Neuronal stem cell (in vitro differentiated cells): ENCODE measurements at regions not wholly inside any gene's neighbourhood (a gene's known extent, or its start where the extent isn't known, plus 50 kb on each side); places are given as distances from the start of the nearest gene placed in this dataset.

ENCODE experiments used
- DNase-seq: peaks from one replicate; pipeline ENCODE4 v3.0.0-alpha.2; 2013; ENCODE audit warnings: low spot score
- H2AFZ ChIP-seq: one replicate; pipeline ENCODE4 v1.6.1; 2013; ENCODE audit warnings: mild to moderate bottlenecking, low read length, inconsistent platforms
- H2AK5ac ChIP-seq: 2 replicates; pipeline ENCODE4 v1.6.1; 2013; ENCODE audit warnings: low read depth, mild to moderate bottlenecking, inconsistent platforms, low read length, moderate library complexity, mixed read lengths
- H2BK120ac ChIP-seq: 2 replicates; pipeline ENCODE4 v1.6.1; 2013; ENCODE audit warnings: low read depth, mild to moderate bottlenecking, inconsistent platforms, low read length, moderate library complexity, mixed read lengths
- H2BK12ac ChIP-seq: one replicate; pipeline ENCODE4 v1.6.1; 2013; ENCODE audit warnings: low read length, inconsistent platforms
- H2BK15ac ChIP-seq: 2 replicates; pipeline ENCODE4 v1.6.1; 2013; ENCODE audit warnings: mild to moderate bottlenecking, low read length, inconsistent platforms, mixed read lengths
- H2BK5ac ChIP-seq: one replicate; pipeline ENCODE4 v1.6.1; 2013; ENCODE audit warnings: inconsistent platforms, mild to moderate bottlenecking, low read length, moderate library complexity
- H3K14ac ChIP-seq: one replicate; pipeline ENCODE4 v1.6.1; 2013; ENCODE audit warnings: low read length, inconsistent platforms
- H3K18ac ChIP-seq: 2 replicates; pipeline ENCODE4 v1.6.1; 2013; ENCODE audit warnings: low read length, inconsistent platforms
- H3K23ac ChIP-seq: 2 replicates; pipeline ENCODE4 v1.6.1; 2013; ENCODE audit warnings: low read depth, mild to moderate bottlenecking, mixed read lengths, low read length, inconsistent platforms; ENCODE audit not compliant: poor library complexity
- H3K27ac ChIP-seq: replicated peaks from 3 replicates; pipeline ENCODE4 v1.5.1; 2013; ENCODE audit warnings: low read length, inconsistent platforms
- H3K27me3 ChIP-seq, 3 experiments: 2 replicates each; pipeline ENCODE4 v1.6.1; 2013; ENCODE audit warnings: low read length in 3 of 3, mild to moderate bottlenecking in 2 of 3, inconsistent platforms in 1 of 3, low read depth in 1 of 3, mixed read lengths in 1 of 3, moderate library complexity in 1 of 3; ENCODE audit not compliant: control insufficient read depth in 3 of 3, insufficient read depth in 3 of 3
- H3K36me3 ChIP-seq, 2 donors: replicated peaks in 1 of 2; 2 replicates each; pipeline ENCODE4 v1.6.1; 2013; ENCODE audit warnings: low read length in 2 of 2; ENCODE audit not compliant: control insufficient read depth in 2 of 2, insufficient read depth in 2 of 2
- H3K4ac ChIP-seq: 2 replicates; pipeline ENCODE4 v1.6.1; 2013; ENCODE audit warnings: inconsistent platforms, mild to moderate bottlenecking, low read length, moderate library complexity
- H3K4me1 ChIP-seq, 2 donors: 1 replicate in 1 of 2; 2 replicates in 1 of 2; pipeline ENCODE4 v1.6.1; 2013; ENCODE audit warnings: low read length in 2 of 2, low read depth in 1 of 2; ENCODE audit not compliant: control insufficient read depth in 2 of 2, insufficient read depth in 1 of 2
- H3K4me2 ChIP-seq: one replicate; pipeline ENCODE4 v1.6.1; 2013; ENCODE audit warnings: mild to moderate bottlenecking, low read length, inconsistent platforms; ENCODE audit not compliant: insufficient read depth, poor library complexity, severe bottlenecking
- H3K4me3 ChIP-seq, 2 donors: 2 replicates each; pipeline ENCODE4 v1.5.1; 2013; ENCODE audit warnings: low read length in 2 of 2, mild to moderate bottlenecking in 2 of 2, inconsistent platforms in 1 of 2, moderate library complexity in 1 of 2
- H3K79me1 ChIP-seq: one replicate; pipeline ENCODE4 v1.6.1; 2013; ENCODE audit warnings: low read depth, mild to moderate bottlenecking, inconsistent platforms, low read length, moderate library complexity
- H3K9ac ChIP-seq: one replicate; pipeline ENCODE4 v1.6.1; 2013; ENCODE audit warnings: mild to moderate bottlenecking, low read depth, low read length, inconsistent platforms; ENCODE audit not compliant: poor library complexity
- H3K9me3 ChIP-seq, 2 donors: replicated peaks in 1 of 2; 2 replicates each; pipeline versions ENCODE3 to v1.6.1; 2013; ENCODE audit warnings: low read length in 2 of 2, mild to moderate bottlenecking in 2 of 2, inconsistent platforms in 1 of 2, low read depth in 1 of 2, mixed read lengths in 1 of 2, moderate library complexity in 1 of 2; ENCODE audit not compliant: control insufficient read depth in 2 of 2, insufficient read depth in 1 of 2
- H4K8ac ChIP-seq: one replicate; pipeline ENCODE4 v1.6.1; 2013; ENCODE audit warnings: low read depth, mild to moderate bottlenecking, inconsistent platforms, low read length, moderate library complexity
- H4K91ac ChIP-seq: one replicate; pipeline ENCODE4 v1.6.1; 2013; ENCODE audit warnings: low read length, low read depth, mild to moderate bottlenecking, inconsistent platforms; ENCODE audit not compliant: poor library complexity
- WGBS, 2 donors: extraction: QIAGEN DNeasy Blood & Tissue Kit; methylation state at CpG; one replicate each; pipeline ENCODE4 v1.1.7; 2013; ENCODE audit warnings: missing lambda C conversion rate in 2 of 2, mixed read lengths in 1 of 2; ENCODE audit not compliant: insufficient read length in 2 of 2, insufficient replicate concordance in 1 of 2; ENCODE audit errors: extremely low coverage in 2 of 2; 5-methylcytosine and 5-hydroxymethylcytosine counted together

DNA sequence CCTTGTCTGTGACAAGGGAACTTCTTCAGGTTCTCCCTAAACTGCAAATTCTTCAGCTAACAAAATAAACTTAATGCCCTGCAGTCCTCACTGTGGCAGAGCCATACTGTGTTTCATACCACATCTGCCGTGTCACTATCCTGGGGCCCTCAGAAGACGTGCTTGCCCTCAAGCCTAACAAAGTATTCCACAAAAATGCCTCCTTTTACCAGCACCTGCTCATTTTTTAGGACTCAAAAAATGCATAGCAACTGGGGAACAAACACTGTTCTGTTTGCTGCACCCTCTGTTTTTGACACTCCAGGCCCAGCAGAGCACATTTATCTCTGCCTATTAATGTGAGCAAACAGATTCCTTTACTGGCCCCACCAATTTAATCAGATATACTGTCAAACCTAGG, 270.7 kb upstream of the SSTR1 start:
- no peak overlapping the region for H2BK5ac ChIP-seq
- no peak overlapping the region for H3K18ac ChIP-seq
- no peaks in the 10 kb centered on the region for H3K79me1 ChIP-seq
- no peak overlapping the region for H3K27ac ChIP-seq
- no peak overlapping the region for H2AK5ac ChIP-seq
- no peak overlapping the region for H3K4me2 ChIP-seq
- no peak overlapping the region for H2BK12ac ChIP-seq
- no peaks in the 10 kb centered on the region for H3K36me3 ChIP-seq
- H3K9me3 ChIP-seq: no peaks in the 10 kb centered on the region
- no peak overlapping the region for H3K9ac ChIP-seq
- no peak overlapping the region for H3K23ac ChIP-seq
- H3K4ac ChIP-seq: no peak overlapping the region
- H3K4me1 ChIP-seq: peaks cover 0 to under 1% of the 10 kb centered on the region in 2 donors
- no peaks in the 10 kb centered on the region for H3K27me3 ChIP-seq
- H2BK120ac ChIP-seq: no peak overlapping the region
- no peak overlapping the region for H2AFZ ChIP-seq
- no peak overlapping the region for H2BK15ac ChIP-seq
- no peak overlapping the region for H3K14ac ChIP-seq
- WGBS, 2 donors: no CpG with 5 or more reads among the region's 2 CpGs
- DNase-seq: no peak
- H4K8ac ChIP-seq: no peak overlapping the region
- no peak overlapping the region for H4K91ac ChIP-seq
- no peak overlapping the region for H3K4me3 ChIP-seq

DNA sequence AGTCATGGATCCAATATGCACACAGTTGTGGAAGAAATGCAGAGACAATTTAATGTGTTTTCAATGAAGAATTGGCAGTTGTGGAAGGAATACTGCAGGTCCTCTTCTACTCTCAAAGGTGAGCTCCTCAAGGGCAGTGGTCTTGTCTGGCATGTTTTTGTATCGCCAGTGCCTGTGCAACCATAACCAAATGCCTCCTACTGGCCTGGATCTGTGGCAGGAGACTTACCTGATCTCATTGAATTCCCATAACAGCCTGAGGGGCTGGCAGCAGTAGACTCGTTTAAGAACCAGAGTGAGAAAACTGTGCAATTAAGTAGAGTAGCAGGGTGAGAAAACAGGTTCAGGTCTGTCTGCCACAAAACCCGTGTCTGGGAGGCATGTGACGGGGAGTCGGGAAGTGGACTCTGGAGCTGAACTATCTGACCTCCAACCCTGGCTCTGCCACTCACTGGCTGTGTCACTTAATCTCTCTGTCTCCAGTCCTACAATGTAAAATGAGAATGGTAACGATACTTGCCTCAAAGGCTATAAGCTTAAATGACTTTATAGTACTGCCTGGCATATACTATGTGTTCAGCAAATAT, 268.2 kb upstream of the SSTR1 start:
- no peak for DNase-seq
- H2BK15ac ChIP-seq: no peak overlapping the region
- H2BK5ac ChIP-seq: no peak overlapping the region
- H2BK120ac ChIP-seq: no peak overlapping the region
- H4K91ac ChIP-seq: no peak overlapping the region
- H3K9ac ChIP-seq: no peak overlapping the region
- no peak overlapping the region for H3K4me3 ChIP-seq
- no peak overlapping the region for H2AFZ ChIP-seq
- WGBS, 2 donors: no CpG with 5 or more reads among the region's 6 CpGs
- H3K4me2 ChIP-seq: no peak overlapping the region
- H3K4me1 ChIP-seq: no peaks in the 10 kb centered on the region
- H3K14ac ChIP-seq: no peak overlapping the region
- no peak overlapping the region for H3K4ac ChIP-seq
- no peak overlapping the region for H2BK12ac ChIP-seq
- no peak overlapping the region for H4K8ac ChIP-seq
- no peak overlapping the region for H2AK5ac ChIP-seq
- H3K27me3 ChIP-seq: no peaks in the 10 kb centered on the region
- no peak overlapping the region for H3K18ac ChIP-seq
- H3K9me3 ChIP-seq: no peaks in the 10 kb centered on the region
- H3K27ac ChIP-seq: no peak overlapping the region
- no peak overlapping the region for H3K23ac ChIP-seq
- no peaks in the 10 kb centered on the region for H3K79me1 ChIP-seq
- no peaks in the 10 kb centered on the region for H3K36me3 ChIP-seq

DNA sequence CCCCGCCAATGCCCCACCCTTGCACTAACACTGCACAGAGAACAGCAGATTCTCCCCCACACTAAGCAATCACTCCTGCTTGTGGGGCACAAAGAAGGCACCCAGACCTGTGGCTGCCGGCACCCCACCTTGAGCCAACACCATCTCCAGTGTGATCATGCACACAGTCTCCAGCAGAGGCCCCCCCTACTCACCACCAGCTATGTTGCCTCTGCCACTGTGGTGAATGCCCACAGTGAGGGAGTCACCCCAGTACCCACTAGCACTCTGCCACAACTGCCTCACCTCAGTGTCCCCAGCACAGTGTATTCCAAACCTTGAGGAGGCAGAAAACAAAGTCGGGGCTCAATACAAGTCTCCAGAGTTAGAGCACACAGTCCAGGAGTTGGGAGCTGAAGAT, 261.7 kb upstream of the SSTR1 start:
- Histone ChIP-seq H3K27me3 (no peaks in the 10 kb centered on the region), H3K27ac (no peak overlapping the region), H2AFZ (no peak overlapping the region), H4K91ac (no peak overlapping the region), H2BK120ac (no peak overlapping the region), H4K8ac (no peak overlapping the region), H3K4ac (no peak overlapping the region), H2BK5ac (no peak overlapping the region), H2BK15ac (no peak overlapping the region), H3K23ac (no peak overlapping the region), H2AK5ac (no peak overlapping the region), H3K36me3 (no peaks in the 10 kb centered on the region), H3K4me3 (no peak overlapping the region), H3K79me1 (no peaks in the 10 kb centered on the region), H3K9ac (no peak overlapping the region), H3K4me1 (no peaks in the 10 kb centered on the region), H3K9me3 (peaks cover 0 to 5% of the 10 kb centered on the region in 2 donors), H3K18ac (peak overlapping the region; percentile 7), H3K4me2 (no peak overlapping the region), H2BK12ac (no peak overlapping the region), H3K14ac (no peak overlapping the region)
- DNase-seq: no peak
- no CpG with 5 or more reads among the region's 3 CpGs for WGBS, 2 donors

DNA sequence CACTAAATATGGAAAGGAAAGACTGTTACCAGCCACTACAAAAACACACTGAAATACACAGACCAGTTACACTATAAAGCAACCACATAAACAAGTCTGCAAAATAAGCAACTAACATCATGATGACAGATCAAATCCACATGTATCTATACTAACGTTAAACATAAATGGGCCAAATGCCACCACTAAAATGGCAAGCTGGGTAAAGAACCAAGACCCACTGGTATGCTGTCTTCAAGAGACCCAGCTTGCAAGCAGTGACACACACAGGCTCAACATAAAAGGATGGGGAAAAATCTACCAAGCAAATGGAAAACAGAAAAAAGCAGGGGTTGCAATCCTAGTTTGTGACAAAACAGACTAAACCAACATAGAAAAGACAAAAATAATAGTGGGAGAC, 260.9 kb upstream of the SSTR1 start:
- no peak overlapping the region for H2BK12ac ChIP-seq
- peaks cover 0 to 5% of the 10 kb centered on the region in 2 donors for H3K9me3 ChIP-seq
- H2BK15ac ChIP-seq: no peak overlapping the region
- H3K18ac ChIP-seq: no peak overlapping the region
- no peak overlapping the region for H4K91ac ChIP-seq
- H3K27ac ChIP-seq: no peak overlapping the region
- H2AFZ ChIP-seq: no peak overlapping the region
- no peaks in the 10 kb centered on the region for H3K36me3 ChIP-seq
- no peak overlapping the region for H3K4me2 ChIP-seq
- H4K8ac ChIP-seq: no peak overlapping the region
- no peaks in the 10 kb centered on the region for H3K4me1 ChIP-seq
- H2BK120ac ChIP-seq: no peak overlapping the region
- H3K23ac ChIP-seq: no peak overlapping the region
- no peak overlapping the region for H2AK5ac ChIP-seq
- H3K27me3 ChIP-seq: no peaks in the 10 kb centered on the region
- H3K14ac ChIP-seq: no peak overlapping the region
- DNase-seq: no peak
- no CpG with 5 or more reads among the region's 1 CpG for WGBS, 2 donors
- H2BK5ac ChIP-seq: no peak overlapping the region
- H3K4me3 ChIP-seq: no peak overlapping the region
- H3K9ac ChIP-seq: no peak overlapping the region
- H3K4ac ChIP-seq: no peak overlapping the region
- H3K79me1 ChIP-seq: no peaks in the 10 kb centered on the region
